ENCODE measurements at regions not wholly inside any gene's neighbourhood (a gene's known extent, or its start where the extent isn't known, plus 50 kb on each side); places are given as distances from the start of the nearest gene placed in this dataset.
"Not testable (repeated sequence)": the region's sequence is repeated elsewhere in the genome, so short reads cannot be mapped to it uniquely, and the experiment has no call there.

DNA sequence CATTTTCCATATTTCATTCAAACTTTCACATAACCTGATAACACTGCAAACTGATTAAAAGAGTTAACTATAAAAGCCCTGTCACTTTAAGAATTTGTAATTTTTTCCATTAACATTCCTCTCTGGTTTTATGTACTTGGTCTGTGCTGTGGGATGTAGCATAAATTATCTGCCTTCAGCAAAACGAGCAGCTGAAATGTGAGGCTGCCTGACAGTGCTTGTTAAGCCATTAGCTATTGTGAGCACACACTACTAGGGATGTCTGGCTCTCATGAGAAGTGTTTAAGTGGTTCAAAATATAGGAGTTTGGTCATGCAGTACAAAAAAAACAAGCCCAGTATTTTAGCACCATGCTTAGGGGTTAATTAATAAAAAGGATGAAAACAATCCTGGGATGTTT lies 63.0 kb downstream of the HOXA1 start:
- FAIRE-seq (no peak), DNase-seq (ENCODE audit: insufficient read length, low spot score) (no peak)

DNA sequence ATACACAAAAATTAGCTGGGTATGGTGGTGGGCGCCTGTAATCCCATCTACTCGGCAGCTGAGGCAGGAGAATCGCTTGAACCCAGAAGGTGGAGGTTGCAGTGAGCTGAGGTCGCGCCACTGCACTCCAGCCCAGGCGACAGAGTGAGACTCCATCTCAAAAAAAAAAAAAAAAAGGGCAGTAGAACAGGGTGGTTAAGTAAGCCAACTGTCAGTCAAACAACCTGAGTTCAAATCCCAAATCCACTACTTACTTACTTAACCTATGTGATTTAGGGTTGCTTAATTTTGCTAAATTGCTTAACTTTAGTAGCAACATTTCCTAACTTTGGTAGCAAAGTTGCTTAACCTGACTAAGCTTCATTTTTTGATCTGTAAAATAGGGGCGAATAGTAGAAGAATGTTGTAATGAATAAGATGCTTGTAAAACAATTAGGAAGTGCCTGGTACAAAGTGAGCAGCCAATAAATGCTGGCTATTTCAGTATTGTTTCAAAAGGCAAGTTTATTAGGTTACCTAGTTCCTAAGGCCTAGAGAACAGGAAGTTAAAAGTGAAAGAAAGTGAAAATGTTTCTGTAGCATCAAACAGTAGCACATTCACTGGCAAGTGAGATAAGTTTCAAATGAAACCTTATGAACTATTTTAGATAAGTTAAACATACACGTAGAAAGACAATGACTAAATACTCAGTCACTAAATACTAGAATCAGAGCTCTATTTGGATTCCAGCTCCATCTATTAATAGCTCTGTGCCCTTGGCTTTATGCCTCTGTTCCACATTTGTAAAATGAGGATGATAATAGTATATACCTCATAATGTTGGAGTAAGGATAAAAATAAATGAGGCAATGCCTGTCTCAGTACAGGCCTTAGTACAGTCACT lies 64.3 kb downstream of the HOXA1 start:
- DNase-seq (ENCODE audit: insufficient read length, low spot score), result no peak

DNA sequence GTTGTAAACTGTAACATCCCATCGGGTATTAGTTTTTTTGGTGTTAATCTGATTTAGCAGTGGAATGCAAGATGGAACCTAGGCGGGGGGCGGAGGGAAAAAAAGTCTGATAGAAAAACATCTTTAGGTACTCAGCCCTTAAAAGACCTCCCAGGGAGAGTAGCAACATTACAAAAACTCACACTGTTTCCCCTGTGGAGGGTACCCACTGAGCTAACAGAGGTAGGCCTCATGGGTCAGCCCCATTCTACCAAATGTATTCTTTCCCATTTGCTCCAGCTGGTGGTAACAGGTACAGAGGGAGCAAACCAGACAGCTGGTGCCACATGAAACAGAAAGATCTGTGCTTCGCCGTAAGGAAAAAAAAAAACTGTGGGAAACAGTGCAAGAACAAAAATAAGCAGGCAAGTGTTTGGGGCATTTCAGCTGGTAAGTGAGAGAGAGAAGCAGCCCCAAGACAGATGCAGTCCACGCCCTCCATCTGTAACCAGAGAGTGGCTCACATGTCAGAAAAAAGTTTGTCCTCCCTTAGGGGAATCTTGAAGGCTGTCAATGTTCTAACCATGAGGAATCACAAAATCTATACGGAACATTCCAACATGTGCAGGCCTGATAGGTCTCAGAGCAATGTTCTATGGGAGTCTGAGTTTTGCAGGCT lies 65.3 kb downstream of the HOXA1 start:
- DNase-seq (ENCODE audit: insufficient read length, low spot score) (no peak), FAIRE-seq (no peak)

More for the DNA sequence above, 64.3 kb downstream of the HOXA1 start:
- peak; percentile 72 for FAIRE-seq

DNA sequence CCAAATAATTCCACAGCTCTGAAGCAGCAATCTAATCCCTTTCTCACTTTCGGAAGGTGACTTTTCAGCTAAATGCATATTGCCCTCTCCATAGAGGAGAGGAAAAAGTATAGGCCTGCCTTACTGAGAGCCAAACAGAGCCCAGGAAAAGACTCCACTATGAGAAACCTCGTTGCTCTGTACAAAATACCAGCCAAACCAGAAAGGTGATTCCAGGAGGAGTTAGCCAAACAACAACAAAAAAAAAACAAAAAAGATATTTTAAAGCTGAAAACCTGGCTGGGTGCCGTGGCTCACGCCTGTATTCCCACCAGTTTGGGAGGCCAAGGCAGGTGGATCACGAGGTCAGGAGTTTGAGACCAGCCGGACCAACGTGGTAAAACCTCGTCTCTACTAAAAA lies 70.5 kb downstream of the HOXA1 start:
- FAIRE-seq (no peak), DNase-seq (ENCODE audit: insufficient read length, low spot score) (no peak)

DNA sequence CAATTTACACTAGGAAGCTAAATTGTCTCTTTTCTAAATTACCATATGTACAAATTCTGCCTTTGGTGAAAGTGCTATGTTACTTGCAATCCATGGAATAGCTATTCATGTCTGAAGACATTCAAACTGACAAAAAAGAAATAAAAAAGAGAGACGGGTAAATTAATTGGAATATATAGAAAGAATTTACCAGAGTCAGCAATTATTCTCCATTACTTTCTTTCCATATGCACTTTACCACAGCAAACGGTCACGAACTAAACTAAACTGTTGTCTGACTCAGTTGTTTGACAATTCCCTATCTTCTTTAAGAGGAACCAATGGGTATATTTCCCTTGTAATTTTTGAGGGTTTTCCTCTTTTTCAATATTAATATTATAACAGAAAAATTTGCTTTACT lies 85.7 kb downstream of the HOXA1 start:
- no peak for FAIRE-seq
- no peak for DNase-seq (ENCODE audit: insufficient read length, low spot score)

DNA sequence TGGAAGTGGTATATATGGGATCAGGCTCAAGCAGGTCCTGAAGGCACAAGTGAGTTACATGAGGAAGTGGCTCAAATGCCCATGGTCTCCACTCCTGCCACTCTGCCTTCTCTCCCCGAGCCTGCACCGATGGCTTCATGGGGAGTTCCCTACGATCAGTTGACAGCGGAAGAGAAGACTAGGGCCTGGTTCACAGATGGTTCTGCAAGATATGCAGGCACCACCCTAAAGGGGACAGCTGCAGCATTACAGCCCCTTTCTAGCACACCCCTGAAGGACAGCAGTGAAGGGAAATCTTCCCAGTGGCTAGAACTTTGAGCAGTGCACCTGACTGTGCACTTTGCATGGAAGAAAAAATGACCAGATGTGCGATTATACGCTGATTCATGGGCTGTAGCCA lies 95.3 kb downstream of the HOXA1 start:
- DNase-seq (ENCODE audit: insufficient read length, low spot score) (no peak), FAIRE-seq (no peak)

DNA sequence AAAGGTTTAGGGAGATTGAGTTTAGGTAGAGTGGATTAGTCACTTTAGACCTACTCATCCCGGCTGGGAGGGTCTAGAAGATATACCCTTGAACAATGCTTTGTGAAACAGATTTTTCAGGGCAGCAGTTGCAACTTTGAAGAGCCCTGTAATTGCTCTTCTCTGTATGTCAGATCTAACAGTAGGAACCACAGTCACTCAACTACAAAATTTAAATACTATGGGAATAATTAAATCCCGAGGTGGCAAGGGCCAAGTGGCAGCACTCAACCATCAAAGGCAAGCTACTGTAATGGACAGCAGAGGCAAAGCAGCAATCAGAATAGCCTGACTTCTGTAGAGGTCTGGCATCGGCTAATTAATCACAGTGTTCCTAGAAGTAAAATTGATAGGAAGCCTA lies 97.5 kb downstream of the HOXA1 start:
- not testable (repeated sequence) for FAIRE-seq

DNA sequence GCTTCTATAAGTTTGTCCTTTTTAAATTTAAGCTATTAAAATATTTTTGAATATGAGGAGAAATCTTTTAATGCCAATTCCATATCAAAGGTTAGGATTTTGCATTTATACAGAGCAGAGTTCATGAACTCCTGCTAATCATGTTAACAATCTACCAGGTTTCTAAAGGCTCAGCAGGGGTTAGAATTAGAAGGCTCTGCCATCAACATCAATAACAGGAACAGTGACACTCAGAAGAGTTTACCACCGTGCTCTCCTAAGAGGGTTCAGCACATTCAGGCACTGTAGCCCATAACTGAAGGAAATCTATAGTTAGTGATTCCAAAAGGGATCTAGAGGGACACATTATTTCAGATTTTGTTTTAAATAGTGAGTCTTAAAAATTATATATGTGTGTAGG lies 100.1 kb downstream of the HOXA1 start:
- DNase-seq (ENCODE audit: insufficient read length, low spot score), result no peak
- no peak for FAIRE-seq

More for the DNA sequence above, 97.5 kb downstream of the HOXA1 start:
- not testable (repeated sequence) for DNase-seq (ENCODE audit: insufficient read length, low spot score)

DNA sequence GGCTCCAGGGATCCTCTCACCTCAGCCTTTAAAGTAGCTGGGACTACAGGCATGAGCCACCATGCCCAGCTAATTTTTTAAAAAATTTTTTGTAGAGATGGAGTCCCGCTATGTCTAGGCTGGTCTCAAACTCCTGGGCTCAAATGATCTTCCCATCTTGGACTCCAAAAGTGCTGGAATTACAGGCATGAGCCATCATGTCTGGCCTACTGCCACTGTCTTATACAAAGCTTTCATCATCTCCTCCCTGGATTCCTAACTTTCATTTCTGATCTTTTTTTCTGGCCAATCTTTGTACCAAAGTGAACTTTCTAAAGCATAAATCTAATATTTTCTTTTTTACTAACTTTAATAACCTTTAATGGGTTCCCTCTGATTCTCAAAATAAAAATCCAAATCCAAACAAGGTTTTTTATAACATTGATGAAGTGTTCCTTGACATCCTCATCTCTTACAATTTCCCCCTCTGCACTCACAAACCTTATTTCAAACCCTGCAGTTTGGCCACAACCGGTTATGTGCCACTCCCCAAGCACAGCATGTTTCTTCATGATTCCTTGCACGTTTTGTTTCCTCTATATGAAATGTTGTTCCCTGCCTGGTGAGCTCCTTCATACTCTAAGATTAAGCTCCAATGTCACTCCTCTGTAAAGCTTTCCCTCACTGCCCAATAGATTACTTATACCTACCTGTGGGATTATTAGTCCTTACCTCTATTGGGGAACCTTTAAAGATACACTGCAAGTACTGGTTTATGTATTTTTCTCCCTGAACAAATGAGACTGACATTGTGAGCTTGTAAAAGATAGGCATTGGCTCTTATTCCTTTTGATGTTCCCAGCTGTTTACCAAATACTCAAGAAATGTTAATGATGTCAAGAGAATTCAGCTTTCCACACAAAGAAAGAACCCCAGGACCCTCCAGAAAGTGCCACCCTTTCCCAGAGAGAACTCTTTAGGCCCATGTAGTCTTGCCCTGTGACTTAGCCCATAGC lies 101.7 kb downstream of the HOXA1 start:
- DNase-seq (ENCODE audit: insufficient read length, low spot score) (no peak), FAIRE-seq (no peak)

DNA sequence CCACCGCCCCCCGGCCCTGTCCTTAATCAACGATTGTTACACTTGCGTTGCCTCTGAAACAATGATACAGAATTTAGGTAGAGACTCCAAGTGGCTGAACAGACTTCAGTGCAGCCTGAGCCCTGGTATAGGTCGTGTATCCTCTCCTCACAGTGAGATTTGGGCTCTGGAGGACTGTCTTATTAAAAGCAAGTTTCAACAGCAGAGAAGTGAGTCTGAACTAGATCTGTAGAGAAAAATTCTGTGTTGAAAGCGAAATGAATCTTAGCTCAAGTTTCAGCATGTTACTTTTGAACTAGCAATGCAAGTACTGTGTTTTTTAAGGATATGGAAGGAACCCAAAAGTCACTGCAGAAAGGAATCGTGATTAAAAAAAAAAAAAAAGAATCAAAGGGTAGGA lies 103.1 kb downstream of the HOXA1 start:
- DNase-seq (ENCODE audit: insufficient read length, low spot score) (no peak), FAIRE-seq (no peak)

DNA sequence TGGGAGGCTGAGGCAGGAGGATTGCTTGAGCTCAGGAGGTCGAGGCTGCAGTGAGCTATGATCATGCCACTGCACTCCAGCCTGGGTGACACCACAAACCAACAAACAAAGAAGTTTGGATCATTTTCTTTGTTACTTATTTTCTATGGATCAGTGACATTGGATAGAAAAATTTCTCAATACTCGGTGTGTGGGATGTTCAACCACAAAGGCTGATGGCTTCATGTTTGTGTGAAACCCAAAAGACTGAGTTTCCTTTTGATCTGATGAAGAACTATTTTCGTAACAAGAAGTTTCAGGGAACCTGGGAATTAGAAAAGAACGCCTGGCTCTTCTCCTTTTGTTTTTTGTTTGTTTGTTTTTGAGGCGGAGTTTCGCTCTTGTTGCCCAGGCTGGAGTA lies 104.0 kb downstream of the HOXA1 start:
- FAIRE-seq (no peak), DNase-seq (ENCODE audit: insufficient read length, low spot score) (no peak)

DNA sequence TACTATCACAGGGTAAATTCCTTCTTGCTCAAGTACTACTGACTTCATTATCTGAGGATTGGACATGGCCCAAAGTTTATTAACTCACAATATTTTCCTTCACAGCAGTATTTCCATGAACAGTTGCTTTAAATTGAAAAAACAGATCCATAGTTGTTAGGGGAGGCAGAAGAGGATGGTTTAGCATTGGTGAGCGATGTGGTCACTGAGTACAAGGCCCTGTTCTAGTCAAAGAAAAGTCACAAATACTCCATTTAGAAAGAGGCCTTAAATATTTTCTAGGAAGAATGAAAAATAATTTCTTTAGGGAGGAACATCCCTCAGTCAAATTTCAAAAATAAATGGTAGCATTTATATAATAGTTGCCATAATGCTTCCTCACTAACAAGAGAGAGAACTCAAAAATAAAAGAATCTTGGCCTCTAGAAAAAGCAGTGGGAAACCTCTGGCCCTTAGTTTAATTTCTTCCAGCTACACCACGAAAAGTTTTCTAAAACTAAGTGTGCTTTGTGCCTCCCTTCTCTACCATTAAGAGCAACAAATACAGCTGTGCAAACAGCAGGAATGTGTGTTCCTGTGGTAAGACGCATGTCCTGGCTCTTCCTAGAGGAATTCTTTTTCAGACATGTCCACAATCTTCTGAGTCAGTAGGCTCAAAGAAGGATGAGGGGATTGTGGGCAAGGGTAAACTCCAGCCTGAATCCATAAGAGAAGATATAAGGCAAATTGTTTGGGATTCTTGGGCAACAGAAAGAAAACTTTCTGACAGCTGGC lies 105.7 kb downstream of the HOXA1 start:
- DNase-seq (ENCODE audit: insufficient read length, low spot score) (no peak), FAIRE-seq (no peak)

DNA sequence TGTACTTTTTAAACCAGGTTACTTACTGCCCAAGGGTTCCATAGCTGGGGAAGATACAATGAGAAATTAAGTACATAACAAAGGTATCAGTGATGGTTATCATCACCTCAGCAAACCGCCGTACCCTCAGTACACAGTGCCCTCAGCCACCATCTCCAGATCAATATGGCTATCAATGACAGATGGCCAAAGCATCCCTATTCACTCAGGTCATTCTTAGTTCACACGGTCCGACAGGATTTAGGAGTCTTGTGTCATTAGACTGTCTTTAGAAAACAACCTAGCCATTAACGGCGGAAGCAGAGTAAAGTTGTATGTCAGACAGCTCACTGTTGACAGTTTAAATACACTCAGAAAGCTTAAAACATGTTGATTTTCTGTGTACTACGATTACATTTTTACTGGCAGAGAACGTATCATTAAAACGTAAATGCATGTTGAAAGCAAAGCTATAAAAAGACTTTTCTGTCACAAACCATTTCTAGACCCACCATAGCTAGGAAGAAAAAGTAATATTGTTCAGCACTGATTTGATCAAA lies 106.9 kb downstream of the HOXA1 start:
- DNase-seq (ENCODE audit: insufficient read length, low spot score) (no peak), FAIRE-seq (no peak)

DNA sequence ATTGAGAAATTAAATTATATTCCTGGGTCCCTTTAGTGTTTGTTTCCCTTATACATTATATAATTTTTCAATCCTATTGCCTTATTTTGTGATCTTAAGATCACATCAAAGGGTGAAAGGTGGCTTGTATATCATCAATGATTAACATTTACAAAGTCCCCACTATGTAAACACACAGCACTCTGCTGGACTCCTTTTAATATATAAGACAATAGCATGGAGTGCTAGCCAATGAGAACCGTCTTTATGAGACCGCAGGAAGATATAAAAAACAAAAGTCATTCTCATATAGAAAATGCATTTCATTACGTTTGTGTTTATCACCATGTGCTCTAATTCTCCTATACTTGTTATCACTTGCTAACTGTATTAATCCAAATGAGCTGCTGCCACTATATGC lies 108.5 kb downstream of the HOXA1 start:
- DNase-seq (ENCODE audit: insufficient read length, low spot score) (no peak), FAIRE-seq (no peak)

DNA sequence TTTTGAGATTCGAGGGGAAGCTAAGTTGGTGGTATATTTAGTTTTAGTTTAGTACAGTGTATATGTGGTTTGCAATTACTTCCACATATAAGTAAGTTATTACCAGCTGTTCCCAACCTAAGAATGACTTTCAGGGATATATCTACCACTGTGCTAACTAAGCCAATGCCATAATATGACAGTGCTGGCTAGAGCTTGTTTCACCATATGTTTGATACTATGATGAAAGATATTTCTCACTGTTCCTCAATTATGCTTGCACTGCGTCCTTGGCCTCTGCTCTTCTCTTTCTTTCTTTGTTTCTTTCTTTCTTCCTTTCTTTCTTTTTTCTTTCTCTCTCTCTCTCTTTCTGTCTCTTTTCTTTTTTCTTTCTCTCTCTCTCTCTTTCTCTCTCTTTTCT lies 113.8 kb upstream of the SKAP2 start:
- FAIRE-seq (no peak), DNase-seq (ENCODE audit: insufficient read length, low spot score) (no peak)

DNA sequence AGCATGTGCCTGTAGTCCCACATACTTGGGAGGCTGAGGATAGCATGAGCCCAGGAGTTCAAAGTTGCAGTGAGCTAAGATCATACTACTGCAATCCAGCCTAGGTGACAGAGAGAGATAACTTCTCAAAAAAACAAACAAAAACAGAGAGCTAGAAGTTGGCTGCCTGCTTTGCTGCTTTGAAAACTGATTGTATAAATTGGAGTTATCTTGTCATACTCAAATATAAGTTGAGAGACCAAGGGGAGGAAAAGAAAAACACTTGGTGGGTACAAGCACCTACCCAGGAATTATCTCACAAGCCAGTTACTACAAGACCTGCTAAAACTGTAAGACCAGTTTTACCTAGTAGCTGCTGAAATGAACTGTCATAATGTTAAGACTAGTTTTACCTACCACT lies 112.5 kb upstream of the SKAP2 start:
- DNase-seq (ENCODE audit: insufficient read length, low spot score) (no peak), FAIRE-seq (no peak)

DNA sequence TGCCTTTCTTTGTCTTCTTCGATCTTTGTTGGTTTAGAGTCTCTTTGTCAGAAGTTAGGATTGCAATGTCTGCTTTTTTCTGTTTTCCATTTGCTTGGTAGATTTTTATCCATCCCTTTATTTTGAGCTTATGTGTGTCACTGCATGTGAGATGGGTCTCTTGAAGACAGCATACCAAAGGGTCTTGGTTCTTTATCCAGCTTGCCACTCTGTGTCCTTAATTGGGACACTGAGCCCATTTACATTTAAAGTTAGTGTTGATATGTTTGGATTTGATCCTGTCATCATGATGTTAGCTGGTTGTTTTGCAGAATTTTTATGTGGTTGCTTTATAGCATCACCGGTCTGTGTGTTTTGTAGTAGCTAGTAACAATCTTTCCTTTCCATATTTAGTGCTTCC lies 107.5 kb upstream of the SKAP2 start:
- not testable (repeated sequence) for DNase-seq (ENCODE audit: insufficient read length, low spot score); FAIRE-seq

DNA sequence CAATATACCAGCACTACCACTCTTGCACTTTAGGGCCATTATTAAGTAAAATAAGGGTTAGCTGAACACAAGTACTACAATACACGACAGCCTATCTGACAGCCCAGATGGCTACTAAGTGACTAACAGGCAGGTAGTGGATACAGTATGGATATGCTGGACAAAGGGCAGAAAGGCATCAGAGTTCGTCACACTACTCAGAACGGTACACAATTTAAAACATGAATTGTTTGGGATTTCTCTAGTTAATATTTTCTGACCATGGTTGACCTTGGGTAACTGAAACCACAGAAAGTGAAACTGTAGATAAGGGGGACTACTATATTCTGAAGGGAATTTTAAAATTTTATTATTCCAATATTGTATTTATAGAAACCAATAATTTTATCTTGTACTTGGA lies 101.3 kb upstream of the SKAP2 start:
- DNase-seq (ENCODE audit: insufficient read length, low spot score) (no peak), FAIRE-seq (no peak)

DNA sequence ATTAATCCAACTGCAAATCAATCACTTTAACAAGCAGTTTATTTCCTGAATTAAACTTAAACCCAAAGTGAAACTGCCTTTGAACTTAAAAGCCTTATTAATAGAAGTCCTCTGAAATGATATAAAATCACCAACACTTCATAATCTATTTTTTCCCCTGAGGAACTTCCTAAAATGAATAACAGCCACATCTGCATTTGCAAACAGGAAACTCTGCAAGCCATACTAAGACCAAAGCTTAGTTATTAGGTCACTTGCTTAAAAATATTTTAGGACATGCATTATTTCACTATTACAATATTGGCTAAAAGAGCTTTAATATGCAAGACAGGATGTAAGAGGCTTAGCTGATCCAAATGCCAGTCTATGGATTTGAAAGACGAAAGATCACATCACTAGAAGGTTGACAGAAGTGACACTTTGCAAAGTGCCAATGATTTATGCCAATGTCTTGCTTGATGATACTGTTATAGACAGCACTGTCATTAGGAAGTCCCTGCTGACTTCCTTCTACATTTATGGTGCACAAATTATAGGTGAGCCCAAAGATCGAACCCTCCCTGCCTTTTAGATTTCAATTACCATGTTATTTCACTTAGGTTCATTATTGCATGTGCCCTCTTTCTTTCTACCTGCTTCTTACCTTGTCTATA lies 99.9 kb upstream of the SKAP2 start:
- FAIRE-seq, result no peak
- no peak for DNase-seq (ENCODE audit: insufficient read length, low spot score)

DNA sequence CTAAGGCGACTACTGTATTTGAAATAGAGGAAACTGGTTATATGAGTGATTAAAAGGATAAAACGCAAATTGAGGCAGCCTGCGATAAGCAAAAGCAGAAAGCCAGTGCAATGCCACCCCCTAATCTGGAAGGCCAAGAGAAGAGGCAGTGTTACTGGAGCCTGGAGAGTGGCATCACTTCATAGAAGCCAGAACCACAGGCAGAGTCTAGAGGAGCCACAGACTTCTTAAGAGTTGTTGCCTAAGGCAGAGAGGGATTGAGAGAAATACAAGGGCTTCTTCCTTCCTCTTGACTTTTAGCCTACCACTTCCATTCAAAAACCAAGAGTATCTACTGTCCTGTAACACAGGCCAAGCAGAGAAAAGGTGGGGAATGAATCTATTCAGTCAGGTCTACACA lies 94.9 kb upstream of the SKAP2 start:
- DNase-seq (ENCODE audit: insufficient read length, low spot score), result no peak

More for the DNA sequence above, 94.9 kb upstream of the SKAP2 start:
- FAIRE-seq, result no peak
